ENCODE measurements at regions not wholly inside any gene's neighbourhood (a gene's known extent, or its start where the extent isn't known, plus 50 kb on each side); places are given as distances from the start of the nearest gene placed in this dataset.

DNA sequence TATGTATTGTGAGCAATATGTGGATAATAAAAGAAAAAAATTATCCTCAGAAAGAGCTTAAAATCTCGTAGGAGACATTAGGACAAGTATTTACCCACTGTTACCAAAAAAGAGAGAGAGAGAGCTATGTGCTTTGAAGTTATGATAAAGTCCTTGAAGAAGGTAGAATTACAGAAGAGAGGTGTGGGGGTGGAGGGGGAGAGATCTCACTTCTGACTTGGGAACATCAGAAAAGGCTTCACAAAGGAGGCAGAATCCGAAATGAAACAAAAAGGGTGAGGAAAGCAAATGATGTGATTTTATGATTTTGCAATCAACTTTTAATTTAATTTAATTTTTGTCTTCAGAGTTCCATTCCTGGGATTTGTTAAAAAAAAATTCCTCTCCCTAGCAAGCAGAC lies 311.8 kb upstream of the ATP2B1 start:
- TF ChIP-seq CTCF (IDR thresholded peaks at IDR 0.05), result no peak
- no peak for TF ChIP-seq POLR2A (IDR thresholded peaks at IDR 0.05)
